GM19043 (cell line): ENCODE measurements at regions not wholly inside any gene's neighbourhood (a gene's known extent, or its start where the extent isn't known, plus 50 kb on each side); places are given as distances from the start of the nearest gene placed in this dataset.

ENCODE experiments used
- ATAC-seq: cut with Tn5 transposase; IDR thresholded peaks from one replicate; pipeline ENCODE4 v1.9.1; 2021; ENCODE audit warnings: low read depth; ENCODE audit not compliant: unreplicated experiment

DNA sequence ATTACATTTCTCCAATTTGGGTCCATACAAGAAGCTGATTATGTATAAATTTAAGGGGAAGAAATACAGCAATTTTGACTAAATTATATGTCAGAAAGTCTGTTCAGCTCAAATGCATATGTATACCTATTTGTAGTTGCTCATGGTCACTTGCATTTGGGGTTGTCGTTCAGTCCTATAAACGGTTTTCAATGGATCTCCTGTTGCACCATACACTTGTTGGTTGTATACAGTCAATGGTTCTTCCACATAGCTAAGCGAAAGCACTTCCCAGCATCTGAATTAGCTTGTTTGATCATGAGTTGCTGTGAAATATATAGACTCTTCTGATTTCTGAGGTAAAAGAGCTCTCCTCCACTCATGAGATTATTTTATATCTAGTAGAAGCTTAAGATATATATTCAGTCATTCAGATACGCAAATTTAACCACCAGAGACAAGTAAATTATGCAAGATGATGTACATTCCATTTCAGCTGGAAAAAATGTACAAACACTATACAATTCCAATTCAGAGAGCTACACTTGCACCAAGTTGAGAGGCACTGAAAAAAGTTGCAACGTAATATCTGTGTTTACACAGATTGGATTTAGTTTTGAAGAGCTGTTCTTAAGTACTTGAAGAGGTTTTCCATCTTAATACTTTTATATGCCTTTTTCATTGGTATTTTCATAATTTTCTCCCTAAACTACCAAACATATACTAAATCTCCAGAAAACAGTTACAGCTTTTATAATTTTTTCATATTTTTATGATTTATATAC, 64.4 kb upstream of the POU5F2 start:
- ATAC-seq: no peak

DNA sequence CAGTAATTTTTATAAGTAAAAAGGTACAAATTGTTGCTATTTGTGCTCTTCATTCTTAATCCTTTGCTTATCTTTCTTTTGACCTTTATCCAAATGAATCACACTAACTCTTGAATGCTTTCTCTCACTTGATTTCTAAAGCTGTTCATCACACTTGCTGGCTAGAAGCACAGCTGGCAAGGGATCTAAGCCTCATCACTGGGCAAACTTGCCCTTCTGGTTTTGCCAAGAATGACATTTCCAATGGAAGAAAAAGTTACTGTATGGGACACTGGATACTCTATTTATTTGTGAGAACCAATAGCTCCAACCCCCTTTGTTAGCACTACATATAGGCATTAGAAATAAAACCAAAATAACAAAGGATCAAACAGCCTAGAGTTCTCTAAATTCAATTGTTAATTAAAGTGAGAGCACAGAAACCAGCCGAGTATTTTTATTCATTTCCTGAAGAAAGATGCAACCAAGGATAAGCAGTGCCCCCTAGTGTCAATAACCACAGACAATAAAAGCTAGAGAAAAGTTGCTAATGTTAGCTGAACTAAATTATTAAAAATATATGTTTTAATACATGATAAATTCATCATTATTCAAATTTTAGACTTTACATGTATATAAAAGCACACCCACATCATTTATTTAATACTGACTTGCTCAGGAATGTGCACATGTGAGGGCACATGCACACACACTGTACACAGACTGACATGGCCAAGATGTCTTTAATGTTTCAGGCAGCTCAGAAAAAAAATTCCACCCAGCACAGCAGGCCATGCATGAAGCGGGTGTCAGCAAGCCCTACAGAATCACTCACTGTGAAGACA, 59.8 kb upstream of the POU5F2 start:
- ATAC-seq: no peak

DNA sequence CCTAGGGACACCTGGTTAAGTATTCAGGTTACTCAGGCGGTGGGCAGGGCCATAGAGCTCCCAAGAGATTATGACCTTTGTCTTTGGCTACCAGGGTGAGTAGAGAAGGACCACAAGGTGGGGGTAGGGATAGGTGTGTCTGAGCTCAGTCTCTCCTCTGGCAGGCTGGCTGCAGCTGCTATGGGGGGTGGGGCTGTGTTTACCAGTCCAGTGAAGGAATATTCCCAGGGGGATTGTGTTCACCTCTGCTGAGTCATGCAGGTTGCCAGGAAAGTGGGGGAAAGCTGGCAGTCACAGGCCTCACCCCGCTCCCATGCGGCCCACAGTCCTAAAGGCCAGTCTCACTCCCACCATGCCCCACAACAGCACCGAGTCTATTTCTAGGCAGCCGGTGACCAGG, 53.6 kb upstream of the POU5F2 start:
- no peak for ATAC-seq

DNA sequence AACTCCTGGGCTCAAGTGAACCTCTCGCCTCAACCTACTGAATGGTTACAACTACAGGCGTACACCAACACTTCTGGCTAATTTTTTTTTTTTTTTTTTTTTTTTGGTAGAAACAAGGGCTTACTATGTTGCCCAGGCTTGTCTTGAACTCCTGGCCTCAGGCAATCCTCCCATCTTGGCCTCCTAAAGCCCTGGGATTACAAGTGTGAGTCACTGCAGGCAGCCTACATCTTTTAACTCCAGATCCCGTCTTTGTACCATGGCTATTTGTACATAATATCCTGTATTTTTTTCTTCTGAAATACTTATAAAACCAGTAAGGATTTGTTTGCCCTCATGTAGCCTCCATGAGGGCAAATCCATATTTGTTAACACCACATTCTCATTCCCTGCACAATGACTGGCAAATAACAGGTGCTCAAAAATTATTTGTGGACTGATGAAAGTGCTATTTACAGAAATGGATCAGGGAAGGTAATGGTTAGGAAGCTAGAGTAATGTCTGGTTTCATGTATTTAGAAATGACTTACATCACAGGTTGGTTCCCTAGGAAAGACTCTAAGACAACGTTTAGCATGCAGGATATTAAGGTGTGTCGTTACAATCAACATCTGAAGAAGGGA, 51.9 kb upstream of the POU5F2 start:
- no peak for ATAC-seq

DNA sequence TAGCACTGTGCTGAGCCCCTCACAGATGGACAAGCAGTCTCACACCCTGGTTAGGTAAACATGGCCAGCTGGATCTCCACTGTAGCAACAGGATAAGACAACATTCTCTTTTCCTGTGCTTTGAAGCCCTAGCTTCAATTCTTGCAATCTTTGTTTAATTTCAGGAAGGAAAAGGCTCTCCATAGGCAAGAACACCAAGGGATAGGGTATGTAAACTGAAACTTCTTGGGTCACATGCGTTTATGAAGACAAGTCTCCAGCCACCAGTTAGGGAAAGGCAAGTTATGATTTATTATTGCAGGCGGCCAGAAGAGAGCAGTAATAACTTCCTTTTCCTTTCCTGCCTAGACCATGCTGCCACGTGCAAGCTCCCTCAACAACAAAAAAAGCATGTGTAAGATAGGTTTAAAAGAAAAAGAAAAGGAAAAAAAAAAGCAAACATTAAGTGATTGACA, 50.1 kb upstream of the POU5F2 start:
- ATAC-seq: no peak
